Stimulated activated CD8-positive, alpha-beta memory T cell treated with anti-CD3 and anti-CD28 coated beads, Interleukin-7, amount 100 ng/mL, for 48 hours (primary cell): ENCODE measurements at regions not wholly inside any gene's neighbourhood (a gene's known extent, or its start where the extent isn't known, plus 50 kb on each side); places are given as distances from the start of the nearest gene placed in this dataset.
"Not testable (repeated sequence)": the region's sequence is repeated elsewhere in the genome, so short reads cannot be mapped to it uniquely, and the experiment has no call there.

Experiments
- DNase-seq, 2 donors: peaks; one replicate each; pipeline ENCODE4 v3.0.0-alpha.2; 2020; ENCODE audit warnings: low read depth in 1 of 2; ENCODE audit errors: extremely low read depth in 1 of 2

DNA sequence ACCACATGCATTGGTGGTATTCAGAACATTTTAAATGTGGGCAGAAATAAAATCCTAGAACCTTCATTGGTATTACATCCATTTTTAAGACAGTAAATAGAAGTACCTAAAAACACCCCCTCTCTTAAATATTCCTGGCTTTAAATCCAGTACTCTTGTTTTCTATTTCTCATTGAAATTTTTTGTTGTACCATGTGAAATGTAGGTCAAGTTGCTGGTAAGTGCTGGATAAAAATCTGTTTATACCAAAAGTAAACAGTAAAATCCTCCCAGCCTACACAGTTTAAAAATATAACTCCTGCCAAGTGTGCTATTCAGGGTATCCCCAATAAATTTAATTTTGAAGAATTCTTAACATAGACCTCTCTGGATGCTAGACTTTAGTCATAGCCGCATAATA, 75.0 kb upstream of the FST start:
- no peak for DNase-seq

DNA sequence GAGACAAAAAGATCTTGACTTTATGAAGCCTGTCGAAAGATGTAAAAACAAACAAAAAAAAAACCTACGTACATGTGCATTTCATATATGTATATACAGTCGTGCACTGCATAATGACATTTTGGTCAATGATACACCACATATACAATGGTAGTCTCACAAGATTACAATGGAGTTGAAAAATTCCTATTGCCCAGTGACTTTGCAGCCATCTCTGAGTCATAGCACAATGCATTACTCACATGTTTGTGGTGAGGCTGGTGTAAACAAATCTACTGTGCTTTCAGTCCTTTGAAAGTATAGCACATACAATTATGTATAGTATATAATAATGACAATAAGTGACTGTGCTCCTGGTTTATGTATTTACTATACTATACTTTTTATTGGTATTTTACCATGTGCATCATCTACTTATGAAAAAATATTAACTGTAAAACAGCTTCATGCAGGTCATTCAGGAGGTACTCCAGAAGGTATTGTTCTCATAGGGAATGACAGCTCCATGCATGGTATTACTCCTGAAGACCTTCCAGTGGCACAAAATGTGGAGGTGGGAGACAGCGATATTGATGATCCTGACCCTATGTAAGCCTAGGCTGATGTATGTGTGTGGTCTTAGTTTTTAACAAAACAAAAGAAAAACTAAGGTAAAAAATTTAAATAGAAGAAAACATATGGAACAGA, 73.7 kb upstream of the FST start:
- no peak for DNase-seq

DNA sequence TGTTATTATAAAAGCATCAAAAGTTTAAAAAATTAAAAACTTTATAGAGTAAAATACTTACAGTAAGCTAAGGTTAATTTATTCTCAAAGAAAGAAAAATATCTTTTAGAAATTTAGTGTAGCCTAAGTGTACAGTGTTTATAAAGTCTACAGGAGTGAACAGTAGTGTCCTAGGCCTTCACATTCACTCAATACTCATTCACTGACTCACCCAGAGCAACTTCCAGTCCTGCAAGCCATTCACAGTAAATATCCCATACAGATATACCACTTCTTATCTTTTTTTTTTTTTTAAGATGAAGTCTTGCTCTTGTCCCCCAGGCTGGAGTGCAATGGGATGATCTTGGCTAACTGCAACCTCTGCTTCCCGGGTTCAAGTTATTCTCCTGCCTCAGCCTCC, 73.1 kb upstream of the FST start:
- no peak for DNase-seq

DNA sequence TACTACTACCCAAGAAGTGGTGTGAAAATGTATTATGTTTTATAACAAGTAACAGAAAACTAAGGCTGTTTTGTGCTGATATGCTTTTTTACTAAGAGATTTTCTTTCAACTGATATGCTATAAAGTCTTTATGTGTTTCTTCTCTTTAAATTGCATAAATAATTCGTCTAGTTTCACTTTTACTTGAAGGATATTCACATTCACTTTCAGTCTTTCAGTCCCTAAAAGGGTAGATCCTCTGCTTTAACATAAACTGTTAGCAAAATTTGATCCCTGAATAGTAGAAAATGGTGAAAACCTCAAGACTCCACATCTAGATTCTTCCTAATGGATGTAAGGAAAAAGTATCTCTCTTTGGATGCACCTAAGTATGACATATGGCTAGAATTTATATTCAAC, 69.0 kb upstream of the FST start:
- no peak for DNase-seq

DNA sequence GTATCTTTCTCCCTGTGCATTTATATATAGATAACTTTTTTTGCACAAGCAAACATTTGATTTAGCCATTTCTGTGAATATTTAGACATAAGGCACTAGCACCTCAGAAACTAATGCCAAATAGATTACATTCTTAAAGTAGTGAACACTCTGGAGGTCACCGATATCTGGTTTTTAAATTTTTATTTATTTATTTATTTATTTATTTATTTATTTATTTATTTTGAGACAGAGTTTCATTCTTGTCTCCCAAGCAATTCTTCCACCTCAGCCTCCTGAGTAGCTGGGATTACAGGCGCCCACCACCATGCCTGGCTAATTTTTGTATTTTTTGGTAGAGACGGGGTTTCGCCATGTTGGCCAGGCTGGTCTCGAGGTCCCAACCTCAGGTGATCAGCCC, 67.9 kb upstream of the FST start:
- not testable (repeated sequence) for DNase-seq

DNA sequence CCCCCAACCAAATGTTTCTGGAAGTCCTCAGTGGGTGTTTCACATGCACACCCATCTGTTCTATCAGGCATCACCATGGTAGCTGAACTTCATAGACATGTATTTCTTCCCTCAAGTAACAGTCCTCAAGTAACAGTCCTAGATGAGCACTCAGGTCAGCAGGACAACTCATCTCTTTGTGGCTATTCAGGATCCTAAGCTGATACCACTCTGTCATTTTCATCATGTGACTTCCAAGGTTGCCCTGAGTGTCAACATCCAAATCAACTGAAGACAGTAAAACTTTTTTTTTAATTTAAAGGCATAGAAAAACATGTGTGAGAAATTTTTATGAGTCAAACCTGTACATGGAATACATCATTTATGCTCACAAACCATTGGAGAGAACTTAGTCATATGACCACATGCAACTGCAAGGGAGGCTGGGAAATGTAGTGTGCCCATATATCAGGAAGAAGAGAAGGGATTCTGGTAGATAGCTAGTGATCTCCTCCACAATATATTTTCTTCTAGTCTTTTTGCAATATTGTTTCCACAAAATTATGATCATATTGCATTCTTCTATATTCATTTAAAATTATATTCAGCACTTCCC, 64.2 kb upstream of the FST start:
- no peak for DNase-seq

DNA sequence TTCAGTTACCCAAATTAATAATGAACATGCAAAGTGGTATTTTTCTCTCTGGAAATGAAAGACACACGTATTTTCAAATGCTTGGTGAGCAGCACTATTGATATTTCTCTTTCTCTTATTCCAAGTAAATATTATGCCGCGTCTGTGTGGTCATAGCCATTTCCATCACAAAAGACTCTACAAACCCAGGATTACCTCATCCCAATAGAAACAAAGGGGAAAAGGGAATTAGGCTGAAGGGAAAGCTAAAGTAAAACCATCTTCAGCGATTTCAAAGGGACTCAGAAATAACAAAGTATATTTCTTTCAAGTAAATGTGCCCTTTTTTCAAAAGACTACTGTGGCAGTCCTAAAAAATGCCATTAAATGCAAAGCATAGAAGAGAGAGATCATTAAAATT, 62.0 kb upstream of the FST start:
- no peak for DNase-seq

DNA sequence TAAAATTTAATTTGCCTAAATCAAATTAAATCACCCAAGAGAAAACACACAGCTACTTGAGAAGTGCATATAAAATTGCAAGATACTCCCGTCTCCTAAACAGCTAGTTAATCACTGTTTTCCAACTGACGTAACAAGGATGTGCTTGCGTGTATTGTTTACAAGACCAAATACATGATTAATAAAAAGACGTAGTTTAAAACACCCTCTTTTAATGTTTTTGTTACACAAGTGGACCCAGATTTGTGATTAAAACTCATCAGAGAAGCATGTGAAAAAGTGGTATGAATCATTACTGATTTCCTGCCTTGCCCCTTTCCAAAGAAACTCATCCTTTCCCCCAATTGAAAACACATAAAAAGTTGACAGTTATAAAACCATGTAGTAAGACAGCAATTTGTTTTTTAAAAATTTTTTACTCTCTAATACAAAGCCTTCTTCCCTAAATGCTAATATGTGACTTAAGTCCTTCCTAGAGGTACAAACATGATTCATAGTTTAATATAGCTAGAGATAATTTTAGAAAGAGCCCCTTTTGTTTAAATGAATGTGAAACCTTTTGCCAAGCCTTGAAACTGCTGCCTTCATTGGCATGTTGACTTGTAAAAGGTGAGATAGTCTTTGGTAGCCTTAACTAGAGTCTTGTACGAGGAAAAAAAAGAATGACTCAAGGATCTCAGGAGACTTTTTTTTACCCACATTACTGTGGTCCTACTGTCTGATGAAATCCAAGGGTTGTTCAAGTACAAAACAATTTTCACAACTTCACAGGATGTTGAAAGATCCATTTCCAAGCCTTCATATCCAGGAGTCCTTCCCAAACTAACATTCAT, 61.4 kb upstream of the FST start:
- DNase-seq, result no peak

DNA sequence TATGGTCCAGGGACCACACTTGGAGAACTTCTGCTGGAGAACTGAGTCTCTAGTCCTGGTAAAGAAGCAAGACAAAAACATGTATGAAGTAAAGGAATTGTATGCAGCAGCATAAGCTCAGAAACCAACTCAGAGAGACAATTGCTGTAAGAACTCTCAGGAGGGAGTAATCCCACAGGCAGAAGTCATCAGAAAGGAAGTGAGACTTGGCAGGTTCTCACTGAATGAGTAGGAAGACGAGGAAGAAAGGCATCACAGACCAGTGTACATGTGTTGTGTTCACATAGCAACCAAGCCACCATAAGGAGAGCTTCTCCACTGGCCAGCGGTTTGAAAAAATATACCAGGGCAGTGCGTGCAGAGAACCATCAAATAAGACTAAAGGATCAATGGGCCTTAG, 57.9 kb upstream of the FST start:
- no peak for DNase-seq

DNA sequence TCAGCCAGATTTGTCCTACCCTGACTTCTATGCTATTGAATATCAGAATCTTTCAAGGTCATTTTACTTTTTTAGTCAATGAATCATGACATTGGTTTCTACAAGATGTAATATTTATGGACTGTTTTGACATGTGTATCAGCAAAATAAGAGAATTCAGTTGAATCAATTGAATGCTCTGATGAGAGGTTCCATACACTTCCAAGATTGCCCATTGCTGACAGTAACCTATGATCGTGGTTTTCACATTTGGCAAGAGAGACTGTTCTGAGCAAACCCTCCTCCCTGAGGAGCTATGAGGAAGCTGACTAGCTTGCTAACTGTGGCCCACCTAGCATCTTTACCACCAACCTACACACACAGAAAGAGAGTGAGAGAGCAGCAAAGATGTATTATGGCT, 56.7 kb upstream of the FST start:
- no peak for DNase-seq

DNA sequence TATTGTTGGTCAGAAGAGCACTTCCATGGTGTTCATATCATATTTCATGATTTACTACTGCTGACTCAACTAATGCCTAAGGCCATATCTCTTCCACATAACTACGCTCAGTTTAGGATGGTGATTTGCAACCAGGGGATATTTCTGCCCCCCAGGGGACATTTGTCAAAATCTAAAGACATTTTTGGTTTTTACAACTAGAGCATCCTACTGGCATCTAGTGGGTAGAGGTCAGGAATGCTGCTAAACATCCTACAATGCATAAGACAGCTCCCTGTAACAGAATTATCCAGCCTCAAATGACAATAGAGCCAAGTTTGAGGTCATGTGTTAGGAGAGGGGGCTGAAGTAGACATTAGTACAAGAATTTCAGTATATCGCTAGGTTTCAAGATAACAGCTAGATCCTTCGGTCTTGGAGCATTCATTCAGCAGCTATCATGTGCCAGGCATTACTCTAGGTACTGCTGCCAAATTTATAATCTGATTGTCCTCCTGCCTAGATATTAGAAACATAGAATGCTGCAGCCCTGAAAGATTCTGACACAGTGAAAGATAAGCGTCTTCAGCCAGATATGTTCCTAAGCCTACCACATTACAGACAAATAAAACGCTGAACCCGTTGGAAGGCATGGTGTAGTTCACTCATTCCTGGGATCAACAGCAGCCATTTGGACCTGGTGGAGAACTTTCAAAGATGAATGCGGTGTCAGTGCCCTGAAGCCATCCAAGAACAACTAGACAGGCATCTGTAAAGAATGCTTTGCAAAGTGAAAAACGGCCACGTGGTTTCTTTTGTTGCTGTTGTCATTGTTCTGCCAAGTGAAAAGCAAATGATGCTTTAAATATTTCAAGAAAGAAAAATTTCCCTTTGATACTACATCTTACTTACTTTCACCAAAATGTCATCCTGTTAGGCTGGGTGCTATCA, 55.5 kb upstream of the FST start:
- no peak for DNase-seq

DNA sequence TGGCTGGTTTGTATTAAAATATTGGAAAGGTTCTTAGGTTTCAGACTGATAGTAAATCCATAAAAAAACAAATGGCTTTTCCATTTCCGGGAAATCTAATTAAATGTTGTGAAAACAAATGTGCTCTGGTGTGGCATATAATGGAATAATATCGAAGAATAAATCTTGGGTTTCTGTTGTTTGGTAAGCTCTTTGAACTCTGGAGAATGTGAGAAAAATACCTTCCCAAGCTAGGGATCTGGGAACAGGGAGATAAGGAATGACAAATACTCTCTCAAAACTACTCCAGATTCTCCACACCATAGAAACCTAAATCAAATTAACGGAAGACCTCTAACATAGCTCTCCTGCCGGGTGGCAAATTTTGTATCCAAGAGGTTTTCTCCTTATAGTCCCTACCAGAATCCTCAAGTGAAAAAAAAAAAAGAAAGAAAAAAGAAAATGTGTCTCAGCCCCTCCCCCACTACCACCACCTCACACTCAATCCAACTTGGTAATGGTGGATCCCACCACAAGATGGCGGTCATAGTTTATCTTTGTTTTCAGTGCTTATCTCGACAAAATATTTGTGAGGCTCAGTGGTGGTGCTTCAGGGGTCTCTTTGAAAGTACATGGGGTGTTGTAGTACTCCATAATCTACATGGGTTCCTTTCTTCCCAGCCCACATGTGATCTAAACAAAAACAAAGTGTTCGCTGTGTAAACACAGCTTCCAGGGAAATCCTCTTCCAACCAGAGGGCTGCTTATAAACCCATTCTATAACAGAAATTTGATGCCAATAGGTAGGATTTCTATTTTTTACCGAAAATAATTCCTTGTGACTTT, 54.5 kb upstream of the FST start:
- DNase-seq, result peak in 1 of 2 donors; percentile 10

DNA sequence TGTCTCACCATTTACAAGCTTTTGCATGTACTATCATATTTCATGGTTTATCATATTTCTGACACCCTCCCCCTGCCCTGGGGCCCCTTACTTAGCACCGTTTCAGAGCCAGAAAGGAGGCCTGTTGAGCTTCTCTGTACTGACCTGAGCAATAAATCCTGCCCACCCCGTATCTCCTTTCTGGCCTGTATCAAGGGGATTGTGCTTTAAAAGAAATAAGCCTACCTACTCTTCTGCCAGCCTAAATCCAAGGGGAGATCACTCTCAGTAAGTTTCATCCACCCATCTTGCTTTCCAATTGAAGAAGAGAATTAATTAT, 54.0 kb upstream of the FST start:
- DNase-seq, result no peak

DNA sequence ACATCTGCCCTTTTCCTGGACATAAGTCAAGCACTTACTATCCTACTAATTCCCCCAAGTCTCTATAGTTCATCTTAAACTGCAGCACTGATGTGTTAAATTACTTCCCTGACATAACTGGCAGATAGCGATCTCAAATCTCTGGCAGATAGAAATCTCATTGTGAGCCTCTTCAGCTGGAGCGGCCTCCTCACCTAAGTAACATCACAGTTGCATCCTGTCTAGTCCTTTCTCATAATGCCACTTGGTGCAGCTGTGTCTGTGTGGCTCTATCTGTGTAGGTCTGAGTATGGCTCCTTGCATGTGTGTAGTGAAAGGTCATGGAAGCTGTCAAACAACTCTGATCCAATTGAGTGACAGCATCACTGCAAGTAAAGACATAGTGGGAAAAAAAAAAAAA, 53.6 kb upstream of the FST start:
- DNase-seq, result no peak

DNA sequence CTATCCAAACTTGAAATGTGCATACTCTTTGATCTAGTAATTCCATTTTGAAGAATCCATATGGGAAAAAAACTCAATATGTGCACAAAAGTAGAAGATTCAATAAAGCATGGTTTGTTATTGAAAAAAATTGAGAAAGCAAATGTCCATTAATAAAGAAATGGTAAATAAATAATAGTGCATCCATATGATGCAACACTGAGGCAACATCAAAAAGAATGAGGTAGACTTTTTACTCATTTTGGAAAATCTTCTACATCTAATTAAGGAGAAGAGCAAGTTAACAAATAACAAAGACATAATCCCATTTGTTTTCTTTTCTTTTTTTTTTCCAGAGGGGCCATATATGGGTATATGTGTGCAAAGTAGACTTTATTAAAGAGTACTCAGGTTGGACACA, 52.5 kb upstream of the FST start:
- no peak for DNase-seq

DNA sequence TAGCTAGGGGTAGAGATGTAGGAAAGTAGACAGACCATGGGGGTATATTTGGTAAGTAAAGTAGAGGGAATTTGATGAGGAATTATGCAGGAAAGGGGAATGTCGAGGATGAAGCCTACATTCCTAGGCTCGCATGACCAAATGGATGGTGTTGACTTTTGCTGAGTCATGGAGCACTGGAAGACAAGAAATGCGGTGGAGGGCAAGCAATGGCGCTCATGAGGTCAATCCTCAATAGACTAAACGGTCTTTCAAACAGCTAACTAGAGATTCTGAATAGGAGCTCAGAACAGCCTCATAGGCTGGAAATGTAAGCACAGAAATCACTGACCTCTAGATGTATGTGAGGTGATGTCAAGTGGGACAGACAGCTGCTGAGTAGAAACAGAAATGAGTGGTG, 50.7 kb upstream of the FST start:
- DNase-seq, result no peak

DNA sequence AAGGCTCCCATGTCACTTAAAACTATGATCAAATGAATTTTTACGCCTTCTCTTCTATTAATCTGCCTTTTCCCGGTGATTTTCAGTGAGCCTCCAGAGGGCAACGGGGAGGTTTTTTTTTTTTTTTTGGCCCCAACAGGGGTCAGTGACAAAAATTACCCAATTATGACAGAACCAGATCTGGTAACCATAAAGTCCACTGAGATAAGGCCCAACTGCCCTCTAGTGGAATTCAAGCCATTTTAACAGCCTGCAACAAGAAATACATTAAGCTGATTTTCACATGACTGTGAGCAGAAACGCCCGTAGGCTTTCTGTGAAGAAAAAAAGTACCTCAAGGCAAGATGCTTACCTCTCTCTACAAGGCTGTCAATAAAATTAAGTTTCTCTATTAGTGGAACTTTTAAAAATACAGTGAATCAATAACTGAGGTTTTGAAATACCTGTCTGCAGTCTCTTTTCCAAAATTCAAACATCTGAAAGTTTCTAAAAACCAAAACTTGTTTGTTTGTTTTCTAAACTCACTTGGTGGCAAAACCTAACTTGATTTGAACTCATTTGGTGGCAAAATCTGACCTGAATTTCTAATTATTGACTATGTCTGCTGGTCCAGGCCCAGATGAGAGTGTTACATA, 49.7 kb upstream of the FST start:
- DNase-seq, result no peak
